ENCODE measurements at regions not wholly inside any gene's neighbourhood (a gene's known extent, or its start where the extent isn't known, plus 50 kb on each side); places are given as distances from the start of the nearest gene placed in this dataset. TPM values are rescaled to one million over a fixed set of nuclear protein-coding genes. Genes with fewer than 3 reads are reported as not detected.
"Not testable (repeated sequence)": the region's sequence is repeated elsewhere in the genome, so short reads cannot be mapped to it uniquely, and the experiment has no call there.

GRCh38 chr21:6130734-6131133 lies 4390.6 kb upstream of the TPTE start:
- not testable (repeated sequence) for DNase-seq (ENCODE audit: low read depth in 2 of 3, low spot score in 2 of 3)

DNA sequence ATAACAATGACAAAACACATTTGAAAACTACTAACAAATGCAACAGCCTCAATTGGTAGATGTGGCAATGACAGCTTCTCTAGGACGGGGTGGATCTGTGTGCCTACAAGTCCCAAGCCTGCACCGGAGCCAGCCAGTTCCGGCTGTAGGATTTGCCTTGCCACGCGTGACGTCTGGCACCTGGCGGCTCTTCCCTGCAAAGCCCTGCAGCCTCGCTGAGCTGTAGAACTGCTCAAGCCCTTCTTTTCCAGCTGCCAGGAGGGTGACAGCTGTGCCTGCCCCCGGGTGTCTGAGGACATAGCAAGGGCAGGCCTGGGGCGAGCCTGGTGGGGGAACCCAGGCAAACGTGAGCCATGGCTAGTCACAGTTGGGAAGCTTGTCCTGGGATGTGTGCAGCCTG lies 4388.0 kb upstream of the TPTE start:
- not testable (repeated sequence) for DNase-seq (ENCODE audit: low read depth in 2 of 3, low spot score in 2 of 3)

DNA sequence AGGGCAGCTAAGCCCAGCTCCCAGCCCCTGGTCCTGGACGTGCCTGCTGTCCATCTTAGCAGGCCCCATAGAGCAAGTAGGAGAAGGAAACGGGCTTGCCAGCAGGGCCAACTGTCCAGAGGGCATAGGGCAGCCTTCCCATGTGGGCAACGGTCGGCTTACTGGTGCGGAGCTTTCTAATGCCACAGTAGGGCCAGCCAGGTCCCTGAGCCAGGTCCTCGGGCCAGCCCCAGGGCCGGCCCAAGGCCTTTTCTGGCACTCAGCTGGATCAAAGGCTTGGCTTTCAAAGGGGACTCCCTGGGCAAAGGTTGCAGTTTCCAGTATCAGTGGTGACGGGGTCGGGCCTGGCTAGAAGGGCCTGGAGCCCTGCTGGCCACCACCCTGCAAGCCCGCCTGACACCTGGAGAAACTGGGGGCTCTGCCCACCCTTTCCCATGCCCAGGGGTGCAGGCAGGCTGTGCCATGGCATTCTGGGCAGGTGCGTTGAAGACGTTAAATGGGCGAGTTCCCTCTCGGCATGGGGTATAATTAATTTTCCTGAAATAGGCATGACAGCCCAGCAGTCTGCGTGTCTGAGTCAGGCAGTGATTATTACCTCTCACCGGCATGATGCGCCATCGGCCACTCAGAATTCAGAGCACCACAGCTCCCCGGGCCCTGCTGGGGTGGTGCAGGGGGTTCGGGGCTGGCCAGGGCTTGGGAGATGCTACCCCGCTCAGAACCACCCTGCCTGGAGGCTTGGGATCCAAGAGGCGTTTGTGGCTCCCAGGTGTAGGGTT lies 4387.3 kb upstream of the TPTE start:
- DNase-seq (ENCODE audit: low read depth in 2 of 3, low spot score in 2 of 3): not testable (repeated sequence)

DNA sequence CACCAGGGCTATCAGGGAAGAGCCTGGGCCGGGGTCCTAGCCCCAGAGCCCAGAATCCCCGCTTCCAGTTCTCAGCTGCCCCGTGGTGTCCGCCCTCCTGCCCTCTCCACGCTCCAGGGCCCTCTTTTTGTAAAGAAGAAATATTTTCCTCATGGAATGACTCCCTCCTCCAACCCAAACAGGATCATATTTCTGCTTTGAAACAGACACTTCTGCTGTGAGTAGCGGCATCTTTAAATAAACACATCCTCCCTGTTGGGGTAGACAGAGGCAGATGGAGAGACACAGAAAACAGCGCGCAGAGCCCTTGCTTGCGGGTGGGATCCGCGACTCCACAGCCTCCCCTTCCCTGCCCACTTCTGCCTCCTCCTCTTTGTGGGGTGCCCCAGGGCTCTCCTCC lies 4384.7 kb upstream of the TPTE start:
- not testable (repeated sequence) for DNase-seq (ENCODE audit: low read depth in 2 of 3, low spot score in 2 of 3)

DNA sequence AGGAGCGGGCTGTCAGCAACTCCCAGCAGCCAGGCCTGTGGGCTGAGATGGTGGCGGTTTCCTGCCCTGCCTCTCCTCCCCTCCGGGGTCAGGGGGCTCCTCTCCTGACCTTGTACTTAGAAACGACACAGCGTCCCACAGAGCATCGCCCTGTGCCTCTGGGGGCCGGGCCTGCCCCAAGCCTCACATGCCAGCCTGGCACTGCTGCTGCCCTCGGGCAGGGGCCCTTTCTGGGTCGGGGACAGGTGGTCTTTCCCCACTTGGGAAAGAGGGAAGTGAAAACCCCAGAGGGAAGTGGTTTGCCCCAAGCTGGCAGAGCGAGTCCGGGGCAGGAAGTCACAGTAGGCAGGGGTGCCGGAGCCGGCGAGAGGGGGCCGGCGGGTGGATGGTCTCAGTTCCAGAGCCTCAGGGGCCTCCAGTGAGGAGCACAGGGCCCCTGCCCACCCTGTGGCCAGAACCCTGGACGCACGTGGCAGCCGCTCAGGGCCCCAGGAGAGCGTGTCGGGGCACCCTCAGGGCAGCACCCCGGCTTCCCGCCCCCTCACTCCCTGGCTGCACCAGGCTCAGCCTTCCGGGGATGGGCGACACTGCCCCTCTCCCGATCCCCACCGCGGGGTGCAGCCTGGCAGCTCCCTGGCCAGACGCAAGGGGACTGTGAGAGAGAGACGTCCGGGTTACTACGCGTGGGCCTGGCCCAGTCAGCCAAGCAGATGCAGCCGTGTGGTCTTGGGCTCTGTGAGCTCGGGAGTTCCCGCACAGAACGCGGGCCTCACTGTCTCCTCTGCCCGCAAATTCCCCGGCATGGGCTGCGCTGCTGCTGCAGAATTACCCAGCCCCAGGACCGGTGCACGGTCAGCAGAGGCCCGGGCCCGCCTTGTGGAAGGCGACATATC lies 4382.9 kb upstream of the TPTE start:
- not testable (repeated sequence) for DNase-seq (ENCODE audit: low read depth in 2 of 3, low spot score in 2 of 3)

DNA sequence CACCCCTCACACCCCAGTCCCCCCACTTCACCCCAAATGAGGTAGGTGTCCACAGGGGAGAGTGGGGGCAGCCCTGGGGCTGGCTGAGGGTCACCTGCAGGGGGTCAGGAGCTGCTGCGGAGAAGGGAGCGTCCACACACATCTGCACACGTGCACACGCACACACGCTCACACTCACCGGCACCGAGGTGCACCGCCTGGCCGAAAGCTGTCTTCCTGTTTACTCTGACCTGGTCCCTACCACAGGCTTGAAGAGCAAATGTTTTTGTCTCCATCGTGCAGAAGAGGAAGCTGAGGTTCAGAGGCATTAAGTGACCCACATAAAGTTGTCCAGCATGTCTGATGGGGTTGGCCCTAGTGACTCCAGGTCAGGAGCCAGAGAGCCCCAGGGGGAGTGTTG lies 4382.1 kb upstream of the TPTE start:
- not testable (repeated sequence) for DNase-seq (ENCODE audit: low read depth in 2 of 3, low spot score in 2 of 3)

DNA sequence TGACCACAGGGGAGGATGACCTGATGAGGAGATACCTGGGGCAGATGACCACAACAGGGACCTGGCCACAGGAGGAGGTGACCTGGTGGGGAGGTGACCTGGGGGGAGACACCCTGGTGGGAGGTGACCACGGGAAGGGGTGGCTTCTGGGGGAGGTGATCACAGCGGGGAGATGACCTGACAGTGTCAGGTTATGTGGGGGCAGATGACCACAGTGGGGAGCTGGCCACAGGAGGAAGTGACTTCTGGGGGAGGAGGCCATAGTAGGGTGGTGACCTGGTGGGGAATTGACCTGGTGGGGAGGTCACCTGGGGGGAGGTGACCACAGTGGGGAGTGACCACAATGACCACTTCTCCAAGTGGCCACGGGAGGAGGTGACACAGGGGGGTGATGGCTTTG lies 4381.5 kb upstream of the TPTE start:
- not testable (repeated sequence) for DNase-seq (ENCODE audit: low read depth in 2 of 3, low spot score in 2 of 3)

GRCh38 chr21:6140467-6141137 lies 4380.8 kb upstream of the TPTE start:
- not testable (repeated sequence) for DNase-seq (ENCODE audit: low read depth in 2 of 3, low spot score in 2 of 3)

GRCh38 chr21:6141138-6141474 lies 4380.3 kb upstream of the TPTE start:
- DNase-seq (ENCODE audit: low read depth in 2 of 3, low spot score in 2 of 3): not testable (repeated sequence)

GRCh38 chr21:6153154-6153553 lies 4368.2 kb upstream of the TPTE start:
- not testable (repeated sequence) for DNase-seq (ENCODE audit: low read depth in 2 of 3, low spot score in 2 of 3)

DNA sequence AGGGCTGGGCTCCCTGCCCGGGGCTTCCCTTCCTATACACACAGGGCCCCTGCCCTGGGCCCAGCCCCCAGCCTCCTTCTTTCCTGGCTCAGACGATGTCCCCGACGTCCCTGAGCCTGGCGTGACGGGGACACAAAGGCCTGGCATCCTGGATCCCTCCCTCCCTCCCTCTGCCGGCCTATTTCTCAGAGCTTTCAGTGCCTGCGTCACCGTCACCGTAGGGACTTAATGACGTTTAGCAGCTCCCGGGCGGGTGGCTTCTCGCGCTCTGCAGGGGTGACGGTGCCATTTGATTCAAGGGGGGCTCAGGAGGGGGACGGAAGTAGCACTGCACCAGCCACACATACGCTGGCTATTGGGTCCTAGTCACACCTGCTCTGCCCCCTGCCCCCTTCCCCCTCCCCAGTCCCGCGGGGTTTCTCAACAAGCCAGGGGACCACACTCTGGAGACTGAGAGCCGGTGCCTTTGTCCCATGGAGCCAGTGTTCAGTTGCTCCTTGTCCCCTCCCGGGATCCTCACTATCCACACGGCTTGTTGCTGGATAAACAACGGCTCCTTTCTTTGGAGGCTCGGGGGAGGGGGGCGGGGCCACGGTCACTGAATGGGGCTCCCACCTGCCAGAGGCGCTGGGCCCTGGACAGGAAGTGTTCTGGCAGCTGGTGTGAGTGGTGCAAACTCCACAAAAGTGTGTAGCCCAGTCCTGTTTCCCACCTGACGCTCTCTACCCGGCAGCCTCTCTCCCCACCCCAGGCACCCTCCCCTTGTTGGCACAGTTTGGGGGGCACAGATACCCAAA lies 4366.7 kb upstream of the TPTE start:
- not testable (repeated sequence) for DNase-seq (ENCODE audit: low read depth in 2 of 3, low spot score in 2 of 3)

DNA sequence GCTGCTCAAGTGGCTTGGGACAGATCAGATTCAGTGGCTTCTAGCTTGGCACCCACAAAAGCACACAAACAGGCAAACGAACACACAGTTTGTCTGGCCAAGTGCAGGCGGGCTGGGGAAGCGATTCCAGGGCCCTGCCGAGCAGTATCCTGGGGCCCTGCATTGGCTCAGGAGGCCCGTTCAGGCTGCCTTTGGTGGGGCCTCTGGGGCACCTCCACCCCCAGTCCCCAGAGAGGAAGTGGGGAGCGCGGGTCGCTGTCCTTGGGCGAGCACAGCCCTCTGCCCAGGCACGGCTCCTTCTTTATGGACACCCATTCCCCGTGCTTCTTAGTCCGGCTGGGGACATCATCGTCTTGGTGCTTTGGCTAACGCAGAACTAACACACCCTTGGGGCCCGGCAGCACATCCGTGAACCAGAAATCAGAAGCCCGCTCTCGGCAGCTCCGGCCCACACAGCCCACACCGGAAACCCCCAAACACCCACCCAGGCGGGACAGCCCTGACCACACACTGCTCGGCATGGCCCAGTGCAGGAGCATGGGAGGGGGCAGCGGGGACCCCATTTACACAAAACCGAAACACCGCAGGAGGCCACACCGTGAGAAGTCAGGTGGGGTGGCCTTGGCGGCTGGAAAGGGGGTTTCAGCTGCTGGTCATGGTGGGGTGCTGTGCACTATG lies 4364.5 kb upstream of the TPTE start:
- not testable (repeated sequence) for DNase-seq (ENCODE audit: low read depth in 2 of 3, low spot score in 2 of 3)

GRCh38 chr21:6157515-6157914 lies 4363.9 kb upstream of the TPTE start:
- DNase-seq (ENCODE audit: low read depth in 2 of 3, low spot score in 2 of 3): not testable (repeated sequence)

GRCh38 chr21:6158171-6158570 lies 4363.2 kb upstream of the TPTE start:
- DNase-seq (ENCODE audit: low read depth in 2 of 3, low spot score in 2 of 3): not testable (repeated sequence)

Small RNAs in the stretch of these regions (small RNA-seq; reads per million reads assigned to genes)
- gene CU639417.2: not detected

Measured in hematopoietic multipotent progenitor cell (in vitro differentiated cells).